T-helper 17 cell (primary cell): ENCODE measurements at regions not wholly inside any gene's neighbourhood (a gene's known extent, or its start where the extent isn't known, plus 50 kb on each side); places are given as distances from the start of the nearest gene placed in this dataset.
"Not testable (repeated sequence)": the region's sequence is repeated elsewhere in the genome, so short reads cannot be mapped to it uniquely, and the experiment has no call there.

Source experiments
- ATAC-seq: fragments of 150-1000 bp; cut with Tn5 transposase; 2 replicates; pipeline ENCODE4 v1.10.0; 2021; ENCODE audit warnings: mild to moderate bottlenecking, moderate library complexity
- DNase-seq, 3 donors: peaks; one replicate each; pipeline versions ENCODE4 v3.0.0 to v3.0.0-alpha.2; 2020 to 2021
- H3K9me3 ChIP-seq: one replicate; pipeline ENCODE4 v1.7.0; 2013; ENCODE audit warnings: low read length, mild to moderate bottlenecking; ENCODE audit not compliant: control insufficient read depth, poor library complexity, severe bottlenecking
- H3K27ac Mint-ChIP-seq: one replicate; pipeline ENCODE4 v1.8.0; 2022; ENCODE audit warnings: mild to moderate bottlenecking, moderate library complexity, mixed read lengths
- H3K27me3 Mint-ChIP-seq: one replicate; pipeline ENCODE4 v1.8.0; 2022; ENCODE audit warnings: mixed read lengths
- H3K36me3 Mint-ChIP-seq: one replicate; pipeline ENCODE4 v1.8.0; 2022; ENCODE audit warnings: low read depth, mixed read lengths
- H3K4me1 Mint-ChIP-seq: one replicate; pipeline ENCODE4 v1.8.0; 2022; ENCODE audit warnings: mild to moderate bottlenecking, mixed read lengths
- H3K4me3 Mint-ChIP-seq: one replicate; pipeline ENCODE4 v1.8.0; 2022; ENCODE audit warnings: mild to moderate bottlenecking, moderate library complexity, mixed read lengths

GRCh38 chr6:82785206-82785605 lies 280.4 kb downstream of the UBE3D start:
- H3K27ac Mint-ChIP-seq: no peak overlapping the region
- H3K27me3 Mint-ChIP-seq: peaks cover 21% of the 10 kb centered on the region
- DNase-seq: no peak
- ATAC-seq: no peak
- no peaks in the 10 kb centered on the region for H3K4me1 Mint-ChIP-seq
- H3K36me3 Mint-ChIP-seq: no peaks in the 10 kb centered on the region
- H3K9me3 ChIP-seq: no peaks in the 10 kb centered on the region
- no peak overlapping the region for H3K4me3 Mint-ChIP-seq

GRCh38 chr6:82786248-82786647 lies 279.4 kb downstream of the UBE3D start:
- Mint-ChIP-seq H3K27ac (no peak overlapping the region), H3K4me3 (no peak overlapping the region), H3K36me3 (no peaks in the 10 kb centered on the region), H3K27me3 (peaks cover 21% of the 10 kb centered on the region), H3K4me1 (no peaks in the 10 kb centered on the region)
- DNase-seq (no peak), ATAC-seq (no peak)
- H3K9me3 ChIP-seq: no peaks in the 10 kb centered on the region

- Mint-ChIP-seq H3K27ac (no peak overlapping the region), H3K4me3 (no peak overlapping the region), H3K4me1 (no peaks in the 10 kb centered on the region), H3K27me3 (no peaks in the 10 kb centered on the region), H3K36me3 (no peaks in the 10 kb centered on the region)
- ATAC-seq (no peak), DNase-seq (no peak)
- no peaks in the 10 kb centered on the region for H3K9me3 ChIP-seq
Measured at GRCh38 chr6:82795940-82796339, 269.7 kb downstream of the UBE3D start.

- Mint-ChIP-seq H3K27ac (no peak overlapping the region), H3K4me3 (no peak overlapping the region), H3K4me1 (no peaks in the 10 kb centered on the region), H3K27me3 (no peaks in the 10 kb centered on the region), H3K36me3 (no peaks in the 10 kb centered on the region)
- DNase-seq (no peak), ATAC-seq (no peak)
- no peaks in the 10 kb centered on the region for H3K9me3 ChIP-seq
Measured at GRCh38 chr6:82801083-82801482, 264.6 kb downstream of the UBE3D start.

GRCh38 chr6:82816243-82816642 lies 249.4 kb downstream of the UBE3D start:
- H3K4me1 Mint-ChIP-seq, H3K27ac Mint-ChIP-seq, H3K27me3 Mint-ChIP-seq, H3K9me3 ChIP-seq, ATAC-seq, H3K4me3 Mint-ChIP-seq, H3K36me3 Mint-ChIP-seq, DNase-seq: not testable (repeated sequence)

- no peak for DNase-seq
- ATAC-seq: no peak
- H3K36me3 Mint-ChIP-seq: no peaks in the 10 kb centered on the region
- no peak overlapping the region for H3K27ac Mint-ChIP-seq
- no peaks in the 10 kb centered on the region for H3K9me3 ChIP-seq
- H3K4me1 Mint-ChIP-seq: no peaks in the 10 kb centered on the region
- H3K27me3 Mint-ChIP-seq: peaks cover 6% of the 10 kb centered on the region
- H3K4me3 Mint-ChIP-seq: no peak overlapping the region
Measured at GRCh38 chr6:82818727-82819126, 246.9 kb downstream of the UBE3D start.

GRCh38 chr6:82823361-82823760 lies 242.3 kb downstream of the UBE3D start:
- Mint-ChIP-seq H3K4me3 (no peak overlapping the region), H3K4me1 (no peaks in the 10 kb centered on the region), H3K36me3 (no peaks in the 10 kb centered on the region), H3K27me3 (no peaks in the 10 kb centered on the region), H3K27ac (no peak overlapping the region)
- ATAC-seq: no peak
- DNase-seq: no peak
- no peaks in the 10 kb centered on the region for H3K9me3 ChIP-seq

GRCh38 chr6:82832811-82833210 lies 232.8 kb downstream of the UBE3D start:
- Mint-ChIP-seq H3K27me3 (no peaks in the 10 kb centered on the region), H3K4me3 (no peak overlapping the region), H3K4me1 (no peaks in the 10 kb centered on the region), H3K27ac (no peak overlapping the region), H3K36me3 (no peaks in the 10 kb centered on the region)
- no peak for DNase-seq
- H3K9me3 ChIP-seq: no peaks in the 10 kb centered on the region
- no peak for ATAC-seq

GRCh38 chr6:82833481-82833880 lies 232.2 kb downstream of the UBE3D start:
- Mint-ChIP-seq H3K4me1 (no peaks in the 10 kb centered on the region), H3K27ac (no peak overlapping the region), H3K4me3 (no peak overlapping the region), H3K27me3 (no peaks in the 10 kb centered on the region), H3K36me3 (no peaks in the 10 kb centered on the region)
- ATAC-seq (no peak), DNase-seq (no peak)
- no peaks in the 10 kb centered on the region for H3K9me3 ChIP-seq

- no peaks in the 10 kb centered on the region for H3K36me3 Mint-ChIP-seq
- H3K27ac Mint-ChIP-seq: no peak overlapping the region
- no peak for DNase-seq
- H3K9me3 ChIP-seq: no peaks in the 10 kb centered on the region
- H3K4me1 Mint-ChIP-seq: no peaks in the 10 kb centered on the region
- ATAC-seq: no peak
- H3K27me3 Mint-ChIP-seq: no peaks in the 10 kb centered on the region
- peak overlapping the region; percentile 19 for H3K4me3 Mint-ChIP-seq
Measured at GRCh38 chr6:82836022-82836575, 229.5 kb downstream of the UBE3D start.

- H3K27ac Mint-ChIP-seq: no peak overlapping the region
- H3K4me1 Mint-ChIP-seq: no peaks in the 10 kb centered on the region
- no peaks in the 10 kb centered on the region for H3K36me3 Mint-ChIP-seq
- DNase-seq (no peak), ATAC-seq (no peak)
- H3K9me3 ChIP-seq: no peaks in the 10 kb centered on the region
- no peak overlapping the region for H3K4me3 Mint-ChIP-seq
- peaks cover 7% of the 10 kb centered on the region for H3K27me3 Mint-ChIP-seq
Measured at GRCh38 chr6:82840571-82840970, 225.1 kb downstream of the UBE3D start.

- DNase-seq (no peak), ATAC-seq (no peak)
- Mint-ChIP-seq H3K27me3 (peaks cover 7% of the 10 kb centered on the region), H3K4me3 (no peak overlapping the region), H3K27ac (no peak overlapping the region), H3K36me3 (no peaks in the 10 kb centered on the region), H3K4me1 (no peaks in the 10 kb centered on the region)
- no peaks in the 10 kb centered on the region for H3K9me3 ChIP-seq
Measured at GRCh38 chr6:82841309-82841708, 224.3 kb downstream of the UBE3D start.
